ENCODE measurements at regions not wholly inside any gene's neighbourhood (a gene's known extent, or its start where the extent isn't known, plus 50 kb on each side); places are given as distances from the start of the nearest gene placed in this dataset.

DNA sequence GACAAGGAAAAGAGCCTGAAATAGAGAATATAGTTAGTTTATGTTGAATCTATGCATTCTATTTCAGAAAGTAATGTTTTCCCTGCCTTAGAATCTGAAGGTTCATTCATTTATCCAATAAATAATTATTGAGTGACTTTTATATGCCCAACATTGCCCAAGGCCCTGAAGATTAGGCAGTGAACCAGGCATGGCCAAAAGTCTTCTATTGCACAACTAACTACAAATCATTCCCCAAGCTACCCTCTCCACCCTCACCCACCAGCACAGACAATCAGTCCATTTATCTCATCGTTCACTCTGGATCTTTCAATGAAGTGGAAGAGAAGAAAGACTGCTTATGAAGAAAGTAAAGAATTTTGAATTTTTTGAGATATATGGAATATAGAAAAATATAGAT lies 268.4 kb downstream of the PLK2 start:
- TF ChIP-seq EZH2 (IDR thresholded peaks at IDR 0.05; ENCODE audit: low read length): no peak
- TF ChIP-seq, protein P1, sequence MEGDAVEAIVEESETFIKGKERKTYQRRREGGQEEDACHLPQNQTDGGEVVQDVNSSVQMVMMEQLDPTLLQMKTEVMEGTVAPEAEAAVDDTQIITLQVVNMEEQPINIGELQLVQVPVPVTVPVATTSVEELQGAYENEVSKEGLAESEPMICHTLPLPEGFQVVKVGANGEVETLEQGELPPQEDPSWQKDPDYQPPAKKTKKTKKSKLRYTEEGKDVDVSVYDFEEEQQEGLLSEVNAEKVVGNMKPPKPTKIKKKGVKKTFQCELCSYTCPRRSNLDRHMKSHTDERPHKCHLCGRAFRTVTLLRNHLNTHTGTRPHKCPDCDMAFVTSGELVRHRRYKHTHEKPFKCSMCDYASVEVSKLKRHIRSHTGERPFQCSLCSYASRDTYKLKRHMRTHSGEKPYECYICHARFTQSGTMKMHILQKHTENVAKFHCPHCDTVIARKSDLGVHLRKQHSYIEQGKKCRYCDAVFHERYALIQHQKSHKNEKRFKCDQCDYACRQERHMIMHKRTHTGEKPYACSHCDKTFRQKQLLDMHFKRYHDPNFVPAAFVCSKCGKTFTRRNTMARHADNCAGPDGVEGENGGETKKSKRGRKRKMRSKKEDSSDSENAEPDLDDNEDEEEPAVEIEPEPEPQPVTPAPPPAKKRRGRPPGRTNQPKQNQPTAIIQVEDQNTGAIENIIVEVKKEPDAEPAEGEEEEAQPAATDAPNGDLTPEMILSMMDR (optimal IDR thresholded peaks at IDR 0.05 in 1 of 3, IDR thresholded peaks at IDR 0.05 in 1 of 3, conservative IDR thresholded peaks at IDR 0.05 in 1 of 3; ENCODE audit: extremely low read depth in 1 of 3, insufficient read depth in 2 of 3, low read length in 3 of 3): no peak
